ENCODE measurements at regions not wholly inside any gene's neighbourhood (a gene's known extent, or its start where the extent isn't known, plus 50 kb on each side); places are given as distances from the start of the nearest gene placed in this dataset.
"Not testable (repeated sequence)": the region's sequence is repeated elsewhere in the genome, so short reads cannot be mapped to it uniquely, and the experiment has no call there.

DNA sequence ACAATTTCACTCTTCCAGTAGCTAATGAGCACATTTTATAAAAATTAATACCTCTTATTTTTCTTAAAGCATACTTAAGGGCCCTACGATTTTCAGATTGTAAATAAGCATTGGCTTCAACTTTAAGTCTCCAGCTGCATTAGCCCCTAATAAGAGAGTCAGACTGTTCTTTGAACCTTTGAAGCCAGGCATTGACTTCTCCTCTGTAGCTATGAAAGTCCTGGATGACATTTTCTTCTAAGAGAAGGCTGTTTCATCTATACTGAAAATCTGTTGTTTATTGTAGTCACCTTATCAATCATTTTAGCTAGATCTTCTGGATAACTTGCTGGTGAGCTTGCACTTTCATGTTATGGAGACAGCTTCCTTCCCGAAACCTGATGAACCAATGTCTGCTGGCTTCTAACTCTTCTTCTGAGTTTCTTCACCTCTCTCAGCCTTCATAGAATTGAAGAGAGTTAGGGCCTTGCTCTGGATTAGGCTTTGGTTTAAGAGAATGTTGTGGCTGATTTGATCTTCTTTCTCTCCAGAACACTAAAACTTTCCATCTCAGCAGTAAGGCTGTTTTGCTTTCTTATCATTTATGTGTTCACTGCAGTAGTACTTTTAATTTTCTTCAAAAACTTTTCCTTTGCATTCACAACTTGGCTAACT is 377.1 kb upstream of the RGS6 start:
- TF ChIP-seq, protein P1, sequence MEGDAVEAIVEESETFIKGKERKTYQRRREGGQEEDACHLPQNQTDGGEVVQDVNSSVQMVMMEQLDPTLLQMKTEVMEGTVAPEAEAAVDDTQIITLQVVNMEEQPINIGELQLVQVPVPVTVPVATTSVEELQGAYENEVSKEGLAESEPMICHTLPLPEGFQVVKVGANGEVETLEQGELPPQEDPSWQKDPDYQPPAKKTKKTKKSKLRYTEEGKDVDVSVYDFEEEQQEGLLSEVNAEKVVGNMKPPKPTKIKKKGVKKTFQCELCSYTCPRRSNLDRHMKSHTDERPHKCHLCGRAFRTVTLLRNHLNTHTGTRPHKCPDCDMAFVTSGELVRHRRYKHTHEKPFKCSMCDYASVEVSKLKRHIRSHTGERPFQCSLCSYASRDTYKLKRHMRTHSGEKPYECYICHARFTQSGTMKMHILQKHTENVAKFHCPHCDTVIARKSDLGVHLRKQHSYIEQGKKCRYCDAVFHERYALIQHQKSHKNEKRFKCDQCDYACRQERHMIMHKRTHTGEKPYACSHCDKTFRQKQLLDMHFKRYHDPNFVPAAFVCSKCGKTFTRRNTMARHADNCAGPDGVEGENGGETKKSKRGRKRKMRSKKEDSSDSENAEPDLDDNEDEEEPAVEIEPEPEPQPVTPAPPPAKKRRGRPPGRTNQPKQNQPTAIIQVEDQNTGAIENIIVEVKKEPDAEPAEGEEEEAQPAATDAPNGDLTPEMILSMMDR (IDR thresholded peaks at IDR 0.05; ENCODE audit: low read length, missing control alignments): no peak
- no peak overlapping the region for H3K4me3 ChIP-seq (replicated peaks; ENCODE audit: low read depth, low read length)
- DNase-seq (ENCODE audit: low read depth): no peak

GRCh38 chr14:71555654-71556559 is 376.3 kb upstream of the RGS6 start:
- no peak overlapping the region for H3K4me3 ChIP-seq (replicated peaks; ENCODE audit: low read depth, low read length)
- TF ChIP-seq, protein P1 (IDR thresholded peaks at IDR 0.05; ENCODE audit: low read length, missing control alignments): no peak
- peak; percentile 54 for DNase-seq (ENCODE audit: low read depth)

DNA sequence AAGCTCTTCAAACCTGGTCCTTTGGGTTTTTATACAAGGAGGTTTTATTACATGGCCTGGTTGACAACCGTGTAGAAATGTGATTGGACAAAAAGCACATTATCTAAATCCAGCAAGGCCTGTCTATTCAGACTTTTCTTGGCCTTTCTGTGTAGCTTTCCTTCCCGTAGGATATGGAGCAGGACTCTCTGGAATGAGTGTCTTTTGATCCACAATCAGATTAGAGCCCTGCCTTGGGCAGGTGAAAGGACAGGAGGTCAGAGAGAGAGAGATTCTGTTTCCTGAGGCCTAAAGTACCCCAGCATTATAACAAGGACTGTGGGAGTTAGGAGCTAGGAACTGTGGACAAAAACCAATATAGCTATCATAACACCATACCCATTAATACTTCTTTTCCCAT is 375.5 kb upstream of the RGS6 start:
- TF ChIP-seq, protein P1 (IDR thresholded peaks at IDR 0.05; ENCODE audit: low read length, missing control alignments): no peak
- no peak overlapping the region for H3K4me3 ChIP-seq (replicated peaks; ENCODE audit: low read depth, low read length)
- no peak for DNase-seq (ENCODE audit: low read depth)

DNA sequence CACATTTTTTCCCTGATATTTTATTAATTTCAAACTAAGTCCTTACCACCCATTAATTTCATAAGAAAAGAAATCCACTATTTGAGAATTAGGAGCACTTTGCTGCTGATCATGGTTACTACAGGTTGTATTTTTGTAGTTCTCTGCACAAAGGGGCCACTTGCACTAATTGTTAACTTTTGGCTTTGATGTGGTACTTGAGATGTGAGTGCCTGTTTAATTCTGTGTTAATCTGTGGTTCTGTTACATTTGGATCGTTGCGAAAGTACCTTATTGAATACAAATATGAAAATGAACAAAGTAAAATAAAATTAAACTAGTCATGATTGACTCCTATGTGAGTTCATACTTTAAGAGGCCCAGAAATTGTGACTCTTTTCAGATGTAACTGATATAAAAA is 374.9 kb upstream of the RGS6 start:
- DNase-seq (ENCODE audit: low read depth): no peak
- TF ChIP-seq, protein P1 (IDR thresholded peaks at IDR 0.05; ENCODE audit: low read length, missing control alignments): no peak
- no peak overlapping the region for H3K4me3 ChIP-seq (replicated peaks; ENCODE audit: low read depth, low read length)

DNA sequence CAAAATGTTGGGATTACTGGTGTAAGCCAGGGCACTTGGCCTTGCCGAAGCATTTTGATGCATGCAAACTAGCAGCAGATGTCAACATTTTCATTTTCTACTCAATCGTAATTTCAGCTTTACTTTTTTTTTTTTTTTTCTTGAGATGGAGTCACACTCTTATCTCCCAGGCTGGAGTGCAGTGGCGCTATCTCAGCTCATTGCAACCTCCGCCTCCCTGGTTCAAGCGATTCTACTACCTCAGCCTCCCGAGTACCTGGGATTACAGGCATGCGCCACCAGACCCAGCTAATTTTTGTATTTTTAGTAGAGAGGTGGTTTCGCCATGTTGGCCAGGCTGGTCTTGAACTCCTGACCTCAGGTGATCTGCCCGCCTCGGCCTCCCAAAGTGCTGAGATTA is 373.3 kb upstream of the RGS6 start:
- DNase-seq (ENCODE audit: low read depth); H3K4me3 ChIP-seq (replicated peaks; ENCODE audit: low read depth, low read length): not testable (repeated sequence)

DNA sequence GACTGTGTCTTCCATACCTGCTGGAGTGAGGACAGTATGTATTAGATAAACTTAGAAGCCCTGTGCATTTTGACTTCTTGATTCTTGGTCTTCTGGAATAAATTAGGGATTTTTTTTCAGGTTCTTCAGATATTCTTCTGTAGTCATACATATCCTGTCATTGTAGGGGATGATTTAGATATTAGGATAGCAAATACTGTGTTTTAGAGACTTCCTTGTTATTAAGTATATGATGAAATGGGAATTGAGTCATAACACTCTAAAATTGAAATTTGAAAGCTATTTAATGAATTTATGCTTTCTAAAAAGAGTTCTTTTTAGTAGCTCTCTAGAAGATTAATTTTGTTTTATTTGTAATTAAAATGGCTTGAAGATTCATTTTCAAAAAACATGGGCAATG is 371.5 kb upstream of the RGS6 start:
- H3K4me3 ChIP-seq (replicated peaks; ENCODE audit: low read depth, low read length): no peak overlapping the region
- DNase-seq (ENCODE audit: low read depth): no peak
- TF ChIP-seq, protein P1 (IDR thresholded peaks at IDR 0.05; ENCODE audit: low read length, missing control alignments): no peak

- TF ChIP-seq, protein P1 (IDR thresholded peaks at IDR 0.05; ENCODE audit: low read length, missing control alignments): no peak
- no peak for DNase-seq (ENCODE audit: low read depth)
Observed at GRCh38 chr14:71563492-71564153, 368.6 kb upstream of the RGS6 start.

More at GRCh38 chr14:71563492-71564153, 368.6 kb upstream of the RGS6 start:
- H3K4me3 ChIP-seq (replicated peaks; ENCODE audit: low read depth, low read length): no peak overlapping the region

Data from fibroblast of pulmonary artery (primary cell).